NCI-H1092 treated with DMSO at 0.1 percent for 48 hours (cell line): ENCODE measurements at regions not wholly inside any gene's neighbourhood (a gene's known extent, or its start where the extent isn't known, plus 50 kb on each side); places are given as distances from the start of the nearest gene placed in this dataset.

Experiments used
- DNase-seq: peaks from one replicate; lab custom pipeline; 2025; lab: John Stamatoyannopoulos, UW

DNA sequence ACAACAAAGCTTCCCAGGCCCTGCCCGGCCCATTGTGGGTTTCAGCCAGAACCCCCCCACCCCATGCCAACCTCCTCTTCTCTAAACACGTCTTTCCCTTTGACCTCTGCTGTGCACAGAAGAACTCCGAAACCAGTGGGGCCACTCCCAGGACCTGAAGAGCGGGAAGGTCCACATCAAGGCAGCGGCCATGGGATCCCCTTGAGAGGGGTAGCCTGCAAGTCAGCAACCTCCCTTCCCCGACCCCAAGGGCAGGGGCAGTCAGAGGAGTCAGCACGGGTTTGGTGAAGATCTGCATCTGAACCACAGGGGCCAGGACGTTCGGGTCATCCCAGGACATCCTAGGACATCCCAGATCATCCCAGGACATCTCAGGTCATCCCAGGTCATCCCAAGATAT, 379.9 kb upstream of the IRX4 start:
- no peak for DNase-seq

DNA sequence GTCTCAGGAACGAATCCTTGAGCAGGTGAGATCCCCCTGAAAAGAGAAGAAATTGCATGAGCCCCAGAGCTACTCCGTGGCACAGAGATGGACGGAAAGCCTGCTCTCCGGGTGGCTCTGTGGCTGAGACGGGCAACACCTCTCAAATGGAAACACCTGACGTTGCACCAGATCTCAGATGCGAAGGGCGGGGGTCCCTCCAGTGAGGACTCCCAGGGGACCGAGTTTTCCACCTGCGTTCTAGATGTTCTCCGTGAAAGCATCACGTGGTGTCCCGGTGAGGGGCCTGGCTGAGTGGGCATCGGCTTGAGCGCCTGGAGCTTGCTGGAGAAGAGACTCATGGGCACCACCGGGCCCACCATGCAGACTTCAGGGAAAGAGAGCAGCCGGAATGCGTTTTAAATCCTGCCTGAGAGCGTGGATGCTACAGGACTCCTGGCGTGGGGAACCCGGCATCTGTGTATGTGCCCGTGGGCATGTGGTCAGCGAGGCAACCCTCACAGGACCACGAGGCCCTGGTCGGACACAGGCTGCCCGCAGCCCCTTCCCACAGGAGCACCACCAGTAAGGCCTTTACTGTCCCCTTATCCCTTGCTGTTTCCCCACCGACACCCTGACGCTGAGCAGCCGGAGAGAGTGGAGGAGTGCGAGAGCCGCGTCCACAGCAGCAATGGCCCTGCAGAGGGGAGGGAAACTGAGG, 378.4 kb upstream of the IRX4 start:
- no peak for DNase-seq

DNA sequence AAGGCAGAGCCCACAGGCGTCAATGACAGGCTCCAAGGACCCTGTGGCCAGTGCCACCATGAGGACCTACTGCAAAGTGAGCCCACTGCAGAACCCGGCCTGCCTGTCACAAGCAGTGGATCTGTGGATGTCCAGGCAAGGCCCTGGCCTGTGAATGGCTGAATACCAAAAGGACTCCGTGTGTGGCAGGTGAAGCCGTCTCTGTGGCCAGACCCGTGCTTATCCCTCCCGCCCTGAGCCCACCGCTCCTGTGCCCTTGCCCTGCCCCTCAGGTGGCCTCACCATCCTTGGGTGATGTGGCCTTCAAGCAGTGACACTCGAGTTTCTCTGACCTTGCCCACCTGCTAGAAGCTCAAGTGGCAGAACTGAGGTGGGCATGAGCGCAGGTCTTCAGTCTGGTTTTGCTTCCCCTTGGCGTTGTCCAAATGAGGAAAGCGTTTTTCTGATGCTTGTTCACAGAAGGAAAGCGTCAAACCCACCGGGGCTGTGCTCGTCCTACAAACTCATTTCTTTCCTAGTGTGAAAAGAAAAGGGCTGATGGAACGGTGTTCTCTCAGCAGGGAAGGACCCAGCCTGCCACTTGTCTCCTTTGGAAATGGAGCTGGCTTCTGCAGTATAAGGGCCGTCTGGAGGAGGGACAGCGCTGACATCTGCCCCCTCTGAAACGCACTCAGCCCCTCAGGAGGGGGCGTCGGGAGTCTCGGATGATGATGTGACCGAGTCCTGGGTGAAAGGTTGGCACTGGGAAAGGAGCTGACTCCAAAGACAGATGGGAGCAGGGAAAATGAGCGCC, 377.7 kb upstream of the IRX4 start:
- DNase-seq: no peak

DNA sequence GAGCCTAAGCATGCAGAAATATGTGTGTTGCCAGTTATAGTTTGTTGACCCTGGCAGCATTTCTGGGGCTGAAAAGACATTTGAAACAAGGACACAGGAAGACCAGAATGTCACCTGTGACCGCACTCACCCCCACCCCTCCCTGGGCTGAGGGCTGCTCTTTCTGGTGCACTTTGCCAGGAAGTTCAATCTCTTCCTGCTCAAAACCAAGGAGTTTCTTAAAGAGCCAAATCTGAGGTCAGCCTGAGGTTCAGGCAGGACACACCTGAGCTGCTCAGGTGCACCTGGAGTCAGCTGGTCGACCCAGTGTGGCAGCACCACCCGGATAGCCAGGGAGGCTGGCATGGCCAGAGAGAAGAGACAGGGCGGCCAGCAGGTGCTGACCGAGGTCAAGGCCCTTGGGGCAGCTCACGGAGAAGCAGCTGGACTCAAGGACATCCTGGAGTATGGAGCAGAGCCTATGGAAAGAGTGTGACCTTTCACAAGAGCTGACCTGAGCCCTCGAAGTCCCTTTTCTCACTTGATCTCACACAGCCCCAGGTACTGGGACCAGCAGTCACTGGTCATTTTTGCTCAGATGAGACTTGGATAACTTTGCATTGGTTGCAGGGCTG, 376.9 kb upstream of the IRX4 start:
- no peak for DNase-seq

DNA sequence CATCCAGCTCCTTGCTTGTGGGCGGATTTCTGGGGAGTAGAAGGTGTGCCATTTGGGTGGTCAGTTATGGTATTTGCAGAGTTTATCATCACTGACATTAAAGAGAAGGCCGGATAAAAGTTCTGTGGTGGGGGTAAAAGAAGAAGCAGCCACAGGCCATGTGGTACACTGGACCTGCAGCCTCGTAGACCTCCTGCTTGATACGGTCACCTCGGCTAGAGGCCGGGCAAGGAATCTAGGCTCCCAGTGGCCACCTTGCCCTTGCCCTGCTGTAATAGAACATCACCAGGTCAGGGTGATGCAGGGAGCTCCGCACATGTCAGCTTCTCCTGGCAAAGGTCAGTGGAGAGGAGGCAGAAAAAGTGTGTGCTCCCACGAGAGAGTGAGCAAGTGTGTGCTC, 376.1 kb upstream of the IRX4 start:
- no peak for DNase-seq

DNA sequence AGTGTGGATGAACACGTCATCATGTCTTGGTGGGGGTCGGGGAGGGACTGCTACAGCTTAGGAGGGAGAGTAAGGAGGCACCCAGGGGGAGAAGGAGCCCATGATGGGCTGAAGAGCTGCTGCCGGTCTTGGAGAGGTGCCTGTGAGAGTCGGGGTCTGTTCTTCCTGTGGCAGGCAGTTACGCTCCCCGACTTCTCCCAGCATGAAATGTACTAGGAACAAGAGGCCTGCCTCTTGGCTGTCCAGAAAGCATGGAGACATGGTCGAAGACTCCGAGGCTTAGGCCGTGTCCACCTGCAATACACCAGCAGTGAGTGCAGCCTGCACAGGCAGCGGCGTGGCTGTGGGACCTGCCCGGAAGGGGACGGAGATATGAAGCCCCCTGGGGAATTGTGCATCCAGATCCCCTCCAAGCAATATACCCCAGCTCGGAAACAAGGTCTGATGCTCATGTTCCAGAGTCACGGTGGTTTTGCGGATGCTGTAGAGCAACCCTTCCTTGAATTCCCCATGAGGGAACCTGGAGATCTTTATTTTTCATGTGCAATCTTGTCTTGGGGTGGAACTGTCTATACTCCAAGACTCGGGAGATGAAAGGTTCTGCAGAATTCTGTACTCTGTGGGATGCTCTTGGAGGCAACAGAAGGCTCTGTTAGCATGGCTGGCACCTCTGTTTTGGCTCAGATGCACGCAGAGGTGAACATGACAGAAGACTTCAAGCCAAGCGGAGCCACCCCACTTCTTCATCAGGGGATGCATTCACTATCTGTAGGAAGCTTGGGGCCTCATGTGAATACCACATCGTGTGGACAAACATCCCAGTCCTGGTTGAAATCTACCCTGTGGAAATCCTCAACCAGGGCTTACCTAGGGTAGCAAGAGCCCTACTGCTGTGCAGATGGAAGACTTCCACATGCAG, 374.9 kb upstream of the IRX4 start:
- no peak for DNase-seq

DNA sequence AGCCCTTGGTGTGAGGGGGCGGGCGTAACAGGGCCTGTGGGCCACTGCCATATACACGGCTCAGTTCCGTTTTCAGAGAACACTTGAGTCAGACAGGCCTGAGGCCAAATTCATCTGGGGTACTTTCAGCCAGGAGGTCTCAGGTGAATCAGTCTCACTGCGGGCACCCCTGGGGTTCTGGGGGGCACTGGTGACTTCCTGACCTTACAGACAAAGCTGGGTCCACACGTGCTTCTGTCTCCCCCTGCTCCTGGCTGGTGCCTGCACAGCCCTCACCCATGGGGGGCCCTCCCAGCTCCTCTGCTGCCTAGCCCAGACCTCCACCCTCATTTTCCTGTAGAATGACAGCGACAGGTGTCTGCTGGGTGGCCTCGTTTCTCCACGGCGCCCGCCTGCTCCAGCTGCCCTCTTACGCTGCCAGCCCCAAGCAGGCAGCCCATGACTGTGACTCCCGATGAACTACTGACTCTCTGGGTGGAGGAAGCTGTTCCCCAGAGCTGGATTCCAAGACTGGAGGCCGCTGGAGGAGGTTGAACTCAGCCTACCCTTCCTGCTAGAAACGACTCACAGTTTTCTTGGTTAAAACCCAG, 374.1 kb upstream of the IRX4 start:
- DNase-seq: no peak

DNA sequence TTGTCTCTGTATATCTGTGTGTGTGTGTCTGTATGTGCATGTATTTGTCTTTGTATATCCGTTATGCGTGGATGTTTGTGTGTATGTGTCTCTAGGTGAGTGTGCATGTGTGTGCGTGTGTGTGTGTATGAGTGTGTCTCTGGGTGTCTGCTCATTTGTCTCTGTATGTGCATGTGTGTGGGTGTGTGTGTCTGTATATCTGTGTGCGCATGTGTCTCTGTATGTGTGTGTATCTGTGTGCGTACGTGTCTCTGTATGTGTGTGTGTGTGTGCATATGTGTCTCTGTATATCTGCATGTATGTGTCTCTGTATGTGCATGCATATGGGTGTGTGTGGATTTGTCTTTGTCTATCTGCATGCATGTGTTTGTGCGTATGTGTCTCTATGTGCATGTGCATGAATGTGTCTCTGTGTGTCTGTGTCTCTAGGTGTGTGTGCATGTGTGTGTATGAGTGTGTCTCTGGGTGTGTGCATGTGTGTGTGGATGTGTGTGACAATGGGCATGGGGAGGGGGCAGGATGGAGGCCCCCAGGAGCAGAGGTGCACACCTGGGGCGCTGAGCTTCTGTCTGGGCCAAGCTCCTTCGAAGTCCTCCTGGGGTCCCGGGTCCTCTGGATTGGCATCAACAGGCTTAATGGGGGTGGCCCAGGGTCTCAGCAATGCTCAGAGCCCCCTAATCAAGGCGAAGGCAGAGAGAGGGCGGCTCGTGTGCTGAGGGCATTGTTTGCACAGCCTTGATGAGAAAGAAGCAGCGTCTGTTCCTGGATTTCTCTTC, 373.4 kb upstream of the IRX4 start:
- DNase-seq: no peak

DNA sequence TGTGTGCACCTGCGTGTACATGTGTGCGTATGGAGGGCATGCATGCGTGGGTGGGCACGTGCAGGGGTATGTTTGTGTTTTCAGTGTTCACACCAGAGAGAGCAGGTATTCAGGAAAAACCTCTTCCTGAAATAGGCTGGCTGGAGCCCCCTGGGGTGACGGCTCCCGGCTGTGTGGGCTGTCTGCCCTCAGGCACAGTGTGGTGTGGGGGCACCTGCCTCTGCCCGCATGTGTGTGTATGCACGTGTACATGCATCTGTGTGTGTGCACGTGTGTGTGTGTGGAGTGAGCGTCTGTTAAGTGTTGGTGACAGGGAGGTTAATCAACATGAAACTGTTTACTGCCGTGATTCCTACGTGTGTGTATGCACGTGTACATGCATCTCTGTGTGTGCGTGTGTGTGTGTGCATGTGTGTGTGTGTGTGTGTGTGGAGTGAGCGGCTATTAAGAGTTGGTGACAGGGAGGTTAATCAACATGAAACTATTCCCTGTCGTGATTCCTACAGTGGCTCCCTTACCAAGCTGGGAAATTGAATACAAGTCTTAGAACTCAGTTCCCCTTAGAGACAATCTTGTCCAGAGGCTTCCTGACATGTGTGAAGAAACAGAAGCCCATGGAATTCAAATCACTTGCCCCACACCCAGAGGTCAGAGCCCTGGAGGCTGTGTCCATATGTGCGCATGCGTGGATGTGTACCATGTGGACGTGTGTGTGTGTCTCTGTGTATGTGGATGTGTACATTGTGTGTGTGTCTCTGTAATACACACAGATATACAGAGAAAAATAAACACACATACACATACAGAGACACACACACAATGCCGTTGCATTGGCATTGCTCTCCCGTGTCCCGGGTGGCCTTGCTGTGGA, 372.4 kb upstream of the IRX4 start:
- no peak for DNase-seq

DNA sequence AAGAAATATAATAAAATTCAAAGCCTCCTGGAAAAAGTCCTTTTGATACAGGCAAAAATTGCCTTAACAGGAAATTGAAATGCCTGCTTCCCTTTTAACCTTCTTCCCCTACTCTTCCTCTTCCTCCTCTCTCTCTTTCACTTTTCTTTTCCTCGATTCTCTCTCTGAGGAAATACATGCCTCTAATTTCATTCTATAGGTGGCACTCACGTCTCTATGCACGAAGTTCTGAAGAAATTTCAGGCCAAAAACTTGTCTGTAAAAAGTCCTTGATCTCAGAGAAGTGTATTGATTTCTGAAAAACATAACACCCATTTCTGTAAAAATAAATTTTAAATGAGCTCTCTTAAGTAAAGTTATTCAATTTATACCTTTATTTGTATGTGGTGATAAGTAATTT, 371.7 kb upstream of the IRX4 start:
- DNase-seq: no peak

DNA sequence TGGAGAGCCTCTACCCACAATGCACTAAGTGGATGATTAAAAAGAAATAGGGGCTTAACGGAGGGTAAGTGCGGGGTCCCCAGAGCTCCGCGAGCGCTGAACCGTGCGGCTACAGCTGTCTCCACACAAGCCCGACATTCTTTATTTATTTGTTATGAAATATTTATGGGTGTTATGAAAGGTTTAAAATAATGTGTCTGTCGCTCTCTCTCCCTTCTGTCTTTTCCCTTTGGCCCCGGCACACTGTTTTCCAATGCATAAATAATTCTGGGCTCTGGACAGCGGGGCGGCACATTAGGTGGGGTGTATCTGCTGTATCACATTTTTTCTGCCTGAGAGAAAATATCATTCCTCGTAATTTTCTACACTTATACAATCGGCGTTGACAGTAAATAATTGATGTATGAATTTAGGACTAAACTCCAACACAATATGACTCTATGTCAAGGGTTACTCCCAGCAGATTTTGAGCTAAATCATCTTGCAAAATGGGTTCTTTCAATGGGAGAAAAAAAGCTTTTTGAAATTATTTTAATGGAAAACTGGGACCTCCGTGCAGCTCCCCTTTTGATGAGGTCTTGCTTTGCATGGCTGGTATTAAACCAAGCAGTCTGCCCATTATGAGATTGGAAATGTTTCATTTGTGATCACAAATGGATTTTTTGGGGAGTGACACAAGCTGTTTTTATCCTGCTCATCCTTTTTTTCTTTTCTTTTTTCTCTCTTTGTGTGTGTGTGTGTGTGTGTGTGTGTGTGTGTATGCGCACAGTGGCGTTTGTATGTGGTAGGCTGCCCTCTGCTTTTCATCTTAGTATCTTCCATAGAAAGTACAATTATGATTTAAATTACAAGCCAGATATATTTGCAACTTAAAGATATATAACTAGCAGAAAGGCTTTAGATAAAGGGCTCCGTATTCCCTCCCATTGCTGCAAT, 370.6 kb upstream of the IRX4 start:
- no peak for DNase-seq

DNA sequence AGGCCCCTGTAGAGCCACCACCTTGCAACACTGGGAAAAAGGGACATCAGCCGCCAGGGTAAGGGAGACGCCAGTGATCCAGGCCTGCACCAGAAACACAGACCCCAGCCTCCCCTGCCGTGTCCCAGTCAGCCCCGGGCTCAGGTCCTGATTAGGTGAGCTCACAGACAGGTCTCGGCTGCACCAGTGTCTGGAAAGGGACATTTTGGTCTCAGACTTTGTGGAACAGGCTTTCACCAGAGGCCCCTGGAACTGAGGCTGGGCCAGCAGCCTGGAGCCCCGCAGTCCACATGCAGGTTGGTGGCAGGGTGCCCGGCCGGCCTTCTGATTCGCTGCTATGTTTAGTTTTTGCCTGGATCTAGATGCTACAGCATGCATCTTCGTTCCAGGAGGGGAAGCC, 369.0 kb upstream of the IRX4 start:
- no peak for DNase-seq

DNA sequence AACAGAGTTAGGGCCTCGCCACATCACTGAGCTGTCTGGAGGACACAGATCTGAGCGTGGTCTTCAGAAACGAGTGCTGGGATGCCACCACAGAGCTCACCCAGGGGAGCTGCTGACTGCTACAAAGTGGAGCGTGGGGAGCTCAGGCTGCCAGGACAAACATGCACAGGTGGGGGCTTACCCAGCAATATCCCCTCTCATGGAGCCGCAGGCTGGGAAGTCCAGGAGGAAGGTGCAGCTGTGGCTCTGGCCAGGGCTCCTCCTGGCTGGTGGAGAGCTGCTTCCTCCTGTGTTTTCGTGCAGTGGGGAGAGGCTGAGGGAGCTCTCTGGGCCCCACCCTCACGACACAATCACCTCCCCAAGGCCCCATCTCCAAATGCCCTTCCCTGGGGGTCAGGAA, 368.6 kb upstream of the IRX4 start:
- no peak for DNase-seq

DNA sequence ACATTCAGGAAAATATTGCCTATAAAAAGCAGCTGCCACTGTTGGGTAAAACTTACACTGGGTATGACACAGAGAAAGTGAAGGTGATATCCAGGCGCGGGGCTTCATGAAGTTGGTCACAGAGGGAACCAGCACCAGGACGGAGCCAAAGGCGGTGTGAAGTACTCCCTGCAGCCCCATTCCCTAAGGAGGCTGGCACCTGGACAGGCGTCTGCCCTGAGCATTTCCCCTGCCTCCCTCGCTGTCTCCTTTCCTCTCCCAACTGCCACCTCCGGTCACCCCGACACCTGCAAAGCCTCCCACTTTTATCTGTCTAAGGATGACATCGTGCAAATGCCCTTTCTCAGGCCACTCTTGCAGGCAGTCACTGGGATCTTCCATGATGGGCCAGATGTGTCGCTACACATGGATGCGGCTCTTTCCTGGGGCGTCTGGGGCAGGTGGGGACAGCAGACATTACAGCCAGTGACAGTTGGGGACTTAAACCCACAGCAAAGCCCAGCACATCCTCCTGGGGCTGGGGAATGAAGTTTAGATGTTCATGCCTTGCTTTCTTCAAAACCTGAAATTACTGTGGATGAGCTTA, 367.7 kb upstream of the IRX4 start:
- no peak for DNase-seq

DNA sequence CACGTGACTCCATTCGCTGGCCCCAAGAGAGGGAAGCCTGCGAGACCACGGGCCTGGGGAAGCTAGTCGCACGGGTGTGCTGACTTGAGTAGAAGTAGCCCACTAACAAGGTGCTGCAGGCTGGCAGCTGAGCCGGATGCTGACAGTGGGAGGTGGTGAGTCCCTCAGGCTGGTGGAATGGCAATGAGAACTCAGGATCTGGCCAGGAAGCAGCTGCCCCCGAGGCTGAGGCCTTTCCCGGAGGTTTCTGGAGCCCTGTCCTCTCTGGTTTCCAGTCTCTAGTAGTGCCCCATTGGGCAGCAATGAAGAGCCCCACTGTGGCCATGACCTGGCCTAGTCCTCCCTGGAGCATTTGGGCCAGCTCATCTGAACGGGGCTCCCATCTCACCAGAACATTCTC, 366.7 kb upstream of the IRX4 start:
- no peak for DNase-seq

DNA sequence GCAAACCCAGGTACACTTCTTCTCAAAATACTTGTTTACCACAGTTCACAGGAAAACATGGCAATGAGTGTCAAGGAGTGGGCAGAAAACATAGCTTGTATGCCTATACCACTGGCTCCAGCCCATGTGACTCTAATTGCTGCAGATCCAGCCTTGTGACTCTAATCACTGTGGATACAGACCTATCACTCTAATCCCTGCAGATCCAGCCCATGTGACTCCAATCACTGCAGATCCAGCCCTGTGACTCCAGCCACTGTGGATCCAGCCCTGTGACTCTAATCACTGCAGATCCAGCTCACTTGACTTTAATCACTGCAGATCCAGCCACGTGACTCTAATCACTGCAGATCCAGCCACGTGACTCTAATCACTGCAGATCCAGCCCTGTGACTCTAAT, 366.3 kb upstream of the IRX4 start:
- no peak for DNase-seq

DNA sequence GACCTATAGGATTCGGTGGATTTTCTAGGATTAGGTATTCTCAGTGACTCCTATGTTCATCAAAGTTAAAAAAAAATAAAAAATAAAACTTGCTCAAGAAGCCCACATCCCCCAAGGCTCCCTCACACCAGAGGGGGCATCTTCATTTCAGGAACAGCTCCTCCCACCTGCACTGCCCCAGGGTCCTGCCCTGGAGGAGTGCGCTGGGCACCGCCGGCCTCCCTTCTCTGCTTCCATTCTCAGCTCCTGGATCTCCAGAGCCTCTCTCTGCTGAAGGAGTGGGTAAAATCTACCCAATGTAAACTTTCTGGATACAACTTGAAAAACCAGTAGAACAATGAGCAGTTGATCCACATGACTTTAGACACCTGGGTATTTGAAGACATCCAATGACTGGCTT, 359.8 kb upstream of the IRX4 start:
- no peak for DNase-seq

DNA sequence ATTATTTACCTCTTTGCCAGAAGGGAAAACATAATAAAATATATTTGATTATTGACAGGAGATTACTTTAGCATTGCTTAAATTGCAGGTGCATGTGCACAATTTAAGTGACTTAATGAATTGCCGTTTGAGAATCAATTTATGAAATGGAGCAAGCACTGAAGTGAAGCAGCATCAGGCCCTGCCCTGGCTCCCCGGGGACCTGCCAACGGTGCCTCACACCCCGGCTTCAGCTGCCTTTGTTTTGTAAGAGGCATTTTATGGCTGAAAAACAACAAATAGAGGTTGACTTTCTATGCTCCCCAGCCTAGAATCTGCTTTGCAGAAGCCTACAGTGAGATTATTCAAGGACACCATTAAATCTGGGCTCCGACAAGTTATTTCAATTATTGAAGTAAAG, 359.1 kb upstream of the IRX4 start:
- no peak for DNase-seq
